Endodermal cell (in vitro differentiated cells): ENCODE measurements at regions not wholly inside any gene's neighbourhood (a gene's known extent, or its start where the extent isn't known, plus 50 kb on each side); places are given as distances from the start of the nearest gene placed in this dataset.

ENCODE experiments used
- DNase-seq: peaks from one replicate; pipeline ENCODE4 v3.0.0-alpha.2; 2017
- H3K27ac ChIP-seq: 2 replicates; pipeline ENCODE4 v1.5.1; 2013; ENCODE audit warnings: mild to moderate bottlenecking, low read depth, low read length, moderate library complexity
- H3K27me3 ChIP-seq: 2 replicates; pipeline ENCODE4 v1.6.1; 2013; ENCODE audit warnings: mild to moderate bottlenecking, low read length, moderate library complexity; ENCODE audit not compliant: insufficient read depth, control insufficient read depth, poor library complexity, severe bottlenecking
- H3K36me3 ChIP-seq: 2 replicates; pipeline ENCODE4 v1.7.0; 2013; ENCODE audit warnings: mild to moderate bottlenecking, low read length, moderate library complexity; ENCODE audit not compliant: control insufficient read depth, insufficient read depth
- H3K4me1 ChIP-seq: one replicate; pipeline ENCODE4 v1.7.0; 2013; ENCODE audit warnings: low read length; ENCODE audit not compliant: control insufficient read depth, insufficient read depth
- H3K4me3 ChIP-seq: 2 replicates; pipeline ENCODE4 v1.5.1; 2013; ENCODE audit warnings: mild to moderate bottlenecking, low read length, moderate library complexity
- H3K9ac ChIP-seq: 2 replicates; pipeline ENCODE4 v1.6.1; 2013; ENCODE audit warnings: mild to moderate bottlenecking, low read length, moderate library complexity; ENCODE audit not compliant: poor library complexity, severe bottlenecking; ENCODE audit errors: extremely low read depth
- H3K9me3 ChIP-seq: 2 replicates; pipeline ENCODE4 v1.6.1; 2013; ENCODE audit warnings: mild to moderate bottlenecking, low read length, moderate library complexity; ENCODE audit not compliant: control insufficient read depth
- H3K27ac Mint-ChIP-seq: 2 replicates; pipeline ENCODE4 v1.8.0; 2020; ENCODE audit warnings: mixed read lengths
- H3K27me3 Mint-ChIP-seq: 2 replicates; pipeline ENCODE4 v1.8.0; 2021; ENCODE audit warnings: mild to moderate bottlenecking, mixed read lengths; ENCODE audit not compliant: insufficient read depth
- H3K36me3 Mint-ChIP-seq: 2 replicates; pipeline ENCODE4 v1.8.0; 2020; ENCODE audit warnings: low read depth, mixed read lengths
- H3K4me1 Mint-ChIP-seq: 2 replicates; pipeline ENCODE4 v1.8.0; 2020; ENCODE audit warnings: mixed read lengths
- H3K4me3 Mint-ChIP-seq: 2 replicates; pipeline ENCODE4 v1.8.0; 2020; ENCODE audit warnings: mild to moderate bottlenecking, moderate library complexity, mixed read lengths
- H3K9me3 Mint-ChIP-seq: 2 replicates; pipeline ENCODE4 v1.8.0; 2020; ENCODE audit warnings: mild to moderate bottlenecking, mixed read lengths
- CTCF ChIP-seq: fragments of 200-600 bp; sonication (generic); conservative IDR thresholded peaks from 2 replicates; pipeline ENCODE4 v1.5.0; 2021; ENCODE audit warnings: antibody characterized with exemption, mild to moderate bottlenecking
- WGBS, 2 experiments: methylation state at CpG; one replicate each; pipeline versions ENCODE4 v1.1.5 to v1.1.7; 2013; ENCODE audit warnings: missing lambda C conversion rate in 2 of 2, mixed read lengths in 1 of 2; ENCODE audit not compliant: insufficient coverage in 1 of 2, insufficient read length in 1 of 2; 5-methylcytosine and 5-hydroxymethylcytosine counted together

- Histone ChIP-seq H3K36me3 (no peaks in the 10 kb centered on the region), H3K4me3 (no peak overlapping the region), H3K27ac (no peak overlapping the region), H3K27me3 (no peaks in the 10 kb centered on the region), H3K4me1 (no peaks in the 10 kb centered on the region), H3K9ac (no peak overlapping the region), H3K9me3 (peaks cover 5% of the 10 kb centered on the region)
- Mint-ChIP-seq H3K36me3 (no peaks in the 10 kb centered on the region), H3K27me3 (no peaks in the 10 kb centered on the region), H3K4me3 (no peak overlapping the region), H3K27ac (peak overlapping the region; percentile 76), H3K9me3 (peaks cover 4% of the 10 kb centered on the region), H3K4me1 (peaks cover 4% of the 10 kb centered on the region)
- 50 to 88% methylated on average over 2 of the region's 2 CpGs for WGBS, 2 experiments
- no peak for DNase-seq
- no peak for TF ChIP-seq CTCF
Observed at GRCh38 chr21:22900490-22900889, 1902.3 kb downstream of the NCAM2 start.

DNA sequence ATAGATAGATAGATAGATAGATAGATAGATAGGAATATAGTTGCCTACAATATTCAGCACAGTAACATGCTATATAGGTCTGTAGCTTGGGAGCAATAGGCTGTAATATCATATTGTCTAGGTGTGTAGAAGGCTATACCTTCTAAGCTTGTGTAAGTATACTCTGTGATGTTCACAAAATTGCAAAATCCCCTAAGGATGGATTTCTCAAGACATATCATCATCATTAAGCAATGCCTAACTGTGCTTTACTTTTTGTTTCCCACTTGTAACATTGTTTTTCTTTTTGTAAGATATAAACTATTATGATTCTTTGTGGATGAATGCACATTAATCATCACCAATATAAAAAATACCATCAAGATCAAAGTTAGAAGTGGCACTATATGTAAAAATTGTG lies 1905.6 kb downstream of the NCAM2 start:
- Histone ChIP-seq H3K4me1 (no peaks in the 10 kb centered on the region), H3K9me3 (no peaks in the 10 kb centered on the region), H3K27ac (no peak overlapping the region), H3K27me3 (no peaks in the 10 kb centered on the region), H3K4me3 (no peak overlapping the region), H3K36me3 (no peaks in the 10 kb centered on the region), H3K9ac (no peak overlapping the region)
- Mint-ChIP-seq H3K9me3 (no peaks in the 10 kb centered on the region), H3K36me3 (no peaks in the 10 kb centered on the region), H3K4me1 (peaks cover 10% of the 10 kb centered on the region), H3K27ac (no peak overlapping the region), H3K4me3 (no peak overlapping the region), H3K27me3 (no peaks in the 10 kb centered on the region)
- DNase-seq = no peak
- TF ChIP-seq CTCF = no peak

DNA sequence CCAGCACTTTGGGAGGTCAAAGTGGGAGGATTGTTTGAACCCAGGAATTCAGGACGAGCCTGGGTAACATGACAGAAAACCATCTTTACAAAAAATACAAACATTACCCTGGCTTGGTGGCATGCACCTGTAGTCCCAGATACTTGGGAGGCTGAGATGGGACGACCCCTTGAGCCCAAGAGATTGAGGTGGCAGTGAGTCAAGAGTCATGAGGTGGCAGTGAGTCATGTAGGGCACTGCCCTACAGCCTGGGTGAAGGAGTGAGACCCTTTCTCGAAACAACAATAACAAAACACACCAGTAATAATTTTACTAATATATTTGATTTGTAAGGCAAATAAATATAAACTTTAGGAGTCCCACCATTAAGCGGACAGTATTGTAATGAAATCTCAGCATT lies 1906.2 kb downstream of the NCAM2 start:
- H3K4me1 Mint-ChIP-seq = peaks cover 10% of the 10 kb centered on the region
- Histone ChIP-seq H3K4me1 (no peaks in the 10 kb centered on the region), H3K9me3 (no peaks in the 10 kb centered on the region), H3K27ac (no peak overlapping the region), H3K36me3 (no peaks in the 10 kb centered on the region), H3K9ac (no peak overlapping the region), H3K4me3 (no peak overlapping the region), H3K27me3 (no peaks in the 10 kb centered on the region)
- no peak for TF ChIP-seq CTCF
- no peaks in the 10 kb centered on the region for H3K27me3 Mint-ChIP-seq
- no peak for DNase-seq
- WGBS, 2 experiments = 80 to 92% methylated on average over 1 to 3 of the region's 4 CpGs
- no peak overlapping the region for H3K27ac Mint-ChIP-seq
- no peaks in the 10 kb centered on the region for H3K36me3 Mint-ChIP-seq
- no peak overlapping the region for H3K4me3 Mint-ChIP-seq
- no peaks in the 10 kb centered on the region for H3K9me3 Mint-ChIP-seq
